Adrenal gland (tissue), 5 donors: ENCODE measurements at regions not wholly inside any gene's neighbourhood (a gene's known extent, or its start where the extent isn't known, plus 50 kb on each side); places are given as distances from the start of the nearest gene placed in this dataset.

Experiments
- POLR2A ChIP-seq, 2 donors: fragments of 450-650 bp; IDR thresholded peaks; one replicate each; pipeline ENCODE4 v1.6.1; 2017; ENCODE audit warnings: antibody characterized with exemption in 2 of 2, mild to moderate bottlenecking in 2 of 2, moderate library complexity in 1 of 2
- TF ChIP-seq, protein P1 (sequence below), 6 experiments: fragments of 450-650 bp in 4 of 6; fragments of 200-600 bp in 2 of 6; sonication (generic) in 1 of 6; IDR thresholded peaks; 1 replicate in 5 of 6; 2 replicates in 1 of 6; pipeline versions ENCODE4 v1.5.1 to v1.8.0; 2016 to 2021; ENCODE audit warnings: antibody characterized with exemption in 6 of 6, mild to moderate bottlenecking in 2 of 6, moderate library complexity in 1 of 6
- donor health status: DM: no; HTN: no; CAD: no.

DNA sequence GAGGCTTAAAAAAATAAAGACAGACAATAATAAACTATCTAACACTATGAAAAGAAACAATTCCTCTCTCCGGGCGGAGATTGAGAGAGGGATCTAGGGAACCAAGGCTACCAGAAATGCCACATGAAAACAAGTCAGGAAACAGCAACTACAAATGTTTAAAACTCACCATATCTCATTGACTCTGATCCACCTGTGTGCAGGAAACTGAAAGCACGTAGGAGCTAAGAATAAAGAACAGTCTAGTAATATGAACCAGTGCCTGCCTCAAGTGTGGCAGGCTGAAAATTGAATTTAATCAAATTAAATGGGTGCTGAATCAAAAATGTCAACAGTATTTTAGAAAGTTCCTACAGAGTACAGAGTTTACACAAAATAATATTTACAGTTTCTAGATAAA lies 1701.0 kb downstream of the SLITRK5 start:
- TF ChIP-seq, protein P1, sequence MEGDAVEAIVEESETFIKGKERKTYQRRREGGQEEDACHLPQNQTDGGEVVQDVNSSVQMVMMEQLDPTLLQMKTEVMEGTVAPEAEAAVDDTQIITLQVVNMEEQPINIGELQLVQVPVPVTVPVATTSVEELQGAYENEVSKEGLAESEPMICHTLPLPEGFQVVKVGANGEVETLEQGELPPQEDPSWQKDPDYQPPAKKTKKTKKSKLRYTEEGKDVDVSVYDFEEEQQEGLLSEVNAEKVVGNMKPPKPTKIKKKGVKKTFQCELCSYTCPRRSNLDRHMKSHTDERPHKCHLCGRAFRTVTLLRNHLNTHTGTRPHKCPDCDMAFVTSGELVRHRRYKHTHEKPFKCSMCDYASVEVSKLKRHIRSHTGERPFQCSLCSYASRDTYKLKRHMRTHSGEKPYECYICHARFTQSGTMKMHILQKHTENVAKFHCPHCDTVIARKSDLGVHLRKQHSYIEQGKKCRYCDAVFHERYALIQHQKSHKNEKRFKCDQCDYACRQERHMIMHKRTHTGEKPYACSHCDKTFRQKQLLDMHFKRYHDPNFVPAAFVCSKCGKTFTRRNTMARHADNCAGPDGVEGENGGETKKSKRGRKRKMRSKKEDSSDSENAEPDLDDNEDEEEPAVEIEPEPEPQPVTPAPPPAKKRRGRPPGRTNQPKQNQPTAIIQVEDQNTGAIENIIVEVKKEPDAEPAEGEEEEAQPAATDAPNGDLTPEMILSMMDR (IDR thresholded peaks at IDR 0.05) = no peak
- TF ChIP-seq POLR2A (IDR thresholded peaks at IDR 0.05) = no peak
